Retinal pigment epithelial cell (primary cell): ENCODE measurements at regions not wholly inside any gene's neighbourhood (a gene's known extent, or its start where the extent isn't known, plus 50 kb on each side); places are given as distances from the start of the nearest gene placed in this dataset.

Experiments used
- DNase-seq: peaks from one replicate; pipeline ENCODE4 v3.0.0-alpha.2; 2010; ENCODE audit warnings: low read depth
- H3K4me3 ChIP-seq: 2 replicates; pipeline ENCODE4 v1.5.1; 2011; ENCODE audit warnings: mild to moderate bottlenecking, low read length, control low read depth, moderate library complexity
- CTCF ChIP-seq: conservative IDR thresholded peaks from 2 replicates; pipeline ENCODE4 v1.5.1; 2011; ENCODE audit warnings: low read depth, low read length, control low read depth, inconsistent platforms

- DNase-seq, result no peak
- H3K4me3 ChIP-seq, result no peak overlapping the region
- TF ChIP-seq CTCF, result no peak
These were observed 79.9 kb upstream of the APC start for GRCh38 chr5:112657804-112658203.

GRCh38 chr5:112660359-112660758 lies 77.3 kb upstream of the APC start:
- TF ChIP-seq CTCF, result no peak
- no peak for DNase-seq
- H3K4me3 ChIP-seq, result no peak overlapping the region

DNA sequence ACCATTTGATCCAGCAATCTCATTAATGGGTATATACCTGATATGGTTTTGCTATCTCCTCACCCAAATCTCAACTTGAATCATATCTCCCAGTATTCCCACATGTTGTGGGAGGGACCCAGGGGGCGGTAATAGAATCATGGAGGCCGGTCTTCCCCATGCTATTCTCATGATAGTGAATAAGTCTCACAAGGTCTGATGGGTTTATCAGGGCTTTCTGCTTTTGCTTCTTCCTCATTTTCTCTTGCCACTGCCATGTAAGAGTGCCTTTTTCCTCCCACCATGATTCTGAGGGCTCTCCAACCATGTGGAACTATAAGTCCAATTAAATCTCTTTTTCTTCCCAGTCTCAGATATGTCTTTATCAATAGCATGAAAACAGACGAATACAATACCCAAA lies 74.5 kb upstream of the APC start:
- no peak for DNase-seq
- no peak for TF ChIP-seq CTCF
- no peak overlapping the region for H3K4me3 ChIP-seq

DNA sequence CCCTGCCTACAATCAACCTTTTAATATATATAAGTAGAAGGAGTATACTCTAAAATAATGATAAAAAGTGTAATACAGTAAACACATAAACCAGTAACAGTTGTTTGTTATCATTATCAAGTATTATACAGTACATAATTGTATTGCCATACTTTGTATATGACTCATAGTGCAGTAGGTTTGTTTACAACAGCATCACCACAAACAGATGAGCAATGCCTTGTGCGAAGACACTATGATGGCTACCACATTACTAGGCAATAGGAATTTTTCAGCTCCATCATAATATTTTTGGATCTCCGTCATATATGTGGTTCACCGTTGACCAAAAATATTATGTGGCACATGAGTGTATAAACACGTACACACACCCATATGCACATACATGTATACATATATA lies 69.7 kb upstream of the APC start:
- TF ChIP-seq CTCF, result no peak

DNA sequence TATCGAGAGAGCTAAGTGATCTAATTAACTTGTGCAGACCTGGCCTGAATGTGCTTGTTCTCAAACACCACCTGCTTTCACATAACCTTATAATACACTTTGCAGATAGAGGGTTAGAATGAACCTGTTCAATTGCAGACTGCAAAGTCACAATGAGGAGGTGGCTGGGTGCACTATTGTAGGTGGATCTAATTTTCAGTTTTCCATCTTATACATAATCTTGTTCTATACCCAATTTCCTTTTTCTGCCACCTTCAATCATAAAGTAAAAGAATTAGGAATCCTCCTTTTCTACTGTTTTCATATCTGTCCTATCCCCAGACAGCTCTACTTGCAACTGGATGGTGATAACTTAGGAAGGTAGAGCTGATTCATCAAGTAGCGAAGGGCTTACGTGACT lies 68.8 kb upstream of the APC start:
- no peak overlapping the region for H3K4me3 ChIP-seq
- no peak for TF ChIP-seq CTCF
- no peak for DNase-seq

More for the DNA sequence above, 69.7 kb upstream of the APC start:
- DNase-seq, result no peak
- H3K4me3 ChIP-seq, result no peak overlapping the region

GRCh38 chr5:112669328-112669963 lies 68.2 kb upstream of the APC start:
- no peak overlapping the region for H3K4me3 ChIP-seq
- DNase-seq, result no peak
- TF ChIP-seq CTCF, result no peak

GRCh38 chr5:112671687-112672086 lies 66.0 kb upstream of the APC start:
- no peak overlapping the region for H3K4me3 ChIP-seq
- TF ChIP-seq CTCF, result no peak
- no peak for DNase-seq
